ENCODE measurements at regions not wholly inside any gene's neighbourhood (a gene's known extent, or its start where the extent isn't known, plus 50 kb on each side); places are given as distances from the start of the nearest gene placed in this dataset.

GRCh38 chr4:176879380-176880116, 86.8 kb upstream of the VEGFC start:
- no peaks in the 10 kb centered on the region for H3K4me1 ChIP-seq (ENCODE audit: insufficient read depth, low read length)
- no peak overlapping the region for H3K27ac ChIP-seq (ENCODE audit: low read depth in 1 of 2, low read length in 2 of 2)
- POLR2A ChIA-PET: no interaction called here
- Mint-ChIP-seq H3K4me1 (ENCODE audit: low read depth) (no peaks in the 10 kb centered on the region), H3K4me3 (no peak overlapping the region), H3K9me3 (no peaks in the 10 kb centered on the region), H3K27ac (no peak overlapping the region), H3K36me3 (ENCODE audit: low read depth) (no peaks in the 10 kb centered on the region), H3K27me3 (no peaks in the 10 kb centered on the region)
- no peaks in the 10 kb centered on the region for H3K27me3 ChIP-seq (ENCODE audit: control insufficient read depth in 1 of 2, insufficient read depth in 2 of 2, low read length in 2 of 2)
- no peaks in the 10 kb centered on the region for H3K36me3 ChIP-seq (ENCODE audit: insufficient read depth, low read length)
- intact Hi-C loops (cut with DNase I, micrococcal nuclease): no loop called here
- H3K4me3 ChIP-seq (ENCODE audit: low read length): no peak overlapping the region
- TF ChIP-seq CTCF (IDR thresholded peaks at IDR 0.05): no peak
- no peak for ATAC-seq (ENCODE audit: poor library complexity)
- no peak for DNase-seq
- peaks cover 0 to 3% of the 10 kb centered on the region in 2 experiments for H3K9me3 ChIP-seq (ENCODE audit: control insufficient read depth in 1 of 2, insufficient read depth in 1 of 2, low read length in 2 of 2)
- CTCF ChIA-PET: no interaction called here

GRCh38 chr4:176882206-176882605, 89.5 kb upstream of the VEGFC start:
- ATAC-seq (ENCODE audit: poor library complexity): no peak
- ChIA-PET POLR2A (no interaction called here), CTCF (no interaction called here)
- Histone ChIP-seq H3K4me3 (ENCODE audit: low read length) (no peak overlapping the region), H3K36me3 (ENCODE audit: insufficient read depth, low read length) (no peaks in the 10 kb centered on the region), H3K9me3 (ENCODE audit: control insufficient read depth in 1 of 2, insufficient read depth in 1 of 2, low read length in 2 of 2) (peaks cover 0 to 3% of the 10 kb centered on the region in 2 experiments), H3K27me3 (ENCODE audit: control insufficient read depth in 1 of 2, insufficient read depth in 2 of 2, low read length in 2 of 2) (no peaks in the 10 kb centered on the region), H3K27ac (ENCODE audit: low read depth in 1 of 2, low read length in 2 of 2) (no peak overlapping the region), H3K4me1 (ENCODE audit: insufficient read depth, low read length) (no peaks in the 10 kb centered on the region)
- H3K27me3 Mint-ChIP-seq: no peaks in the 10 kb centered on the region
- H3K4me1 Mint-ChIP-seq (ENCODE audit: low read depth): no peaks in the 10 kb centered on the region
- H3K27ac Mint-ChIP-seq: no peak overlapping the region
- TF ChIP-seq CTCF (IDR thresholded peaks at IDR 0.05): no peak
- intact Hi-C loops (cut with DNase I, micrococcal nuclease): no loop called here
- H3K9me3 Mint-ChIP-seq: peaks cover under 1% of the 10 kb centered on the region
- no peaks in the 10 kb centered on the region for H3K36me3 Mint-ChIP-seq (ENCODE audit: low read depth)
- no peak overlapping the region for H3K4me3 Mint-ChIP-seq
- DNase-seq: no peak

GRCh38 chr4:176883108-176883550, 90.4 kb upstream of the VEGFC start:
- ChIA-PET CTCF (no interaction called here), POLR2A (no interaction called here)
- Mint-ChIP-seq H3K27ac (no peak overlapping the region), H3K4me3 (no peak overlapping the region), H3K4me1 (ENCODE audit: low read depth) (no peaks in the 10 kb centered on the region), H3K9me3 (peaks cover 3% of the 10 kb centered on the region), H3K36me3 (ENCODE audit: low read depth) (no peaks in the 10 kb centered on the region), H3K27me3 (no peaks in the 10 kb centered on the region)
- Histone ChIP-seq H3K4me3 (ENCODE audit: low read length) (no peak overlapping the region), H3K27me3 (ENCODE audit: control insufficient read depth in 1 of 2, insufficient read depth in 2 of 2, low read length in 2 of 2) (no peaks in the 10 kb centered on the region), H3K36me3 (ENCODE audit: insufficient read depth, low read length) (no peaks in the 10 kb centered on the region), H3K9me3 (ENCODE audit: control insufficient read depth in 1 of 2, insufficient read depth in 1 of 2, low read length in 2 of 2) (peaks cover 0 to 3% of the 10 kb centered on the region in 2 experiments), H3K27ac (ENCODE audit: low read depth in 1 of 2, low read length in 2 of 2) (no peak overlapping the region), H3K4me1 (ENCODE audit: insufficient read depth, low read length) (no peaks in the 10 kb centered on the region)
- DNase-seq: no peak
- intact Hi-C loops (cut with DNase I, micrococcal nuclease): no loop called here
- no peak for TF ChIP-seq CTCF (IDR thresholded peaks at IDR 0.05)
- no peak for ATAC-seq (ENCODE audit: poor library complexity)

Data from CD4-positive, alpha-beta T cell (primary cell).